Loucy (cell line): ENCODE measurements at regions not wholly inside any gene's neighbourhood (a gene's known extent, or its start where the extent isn't known, plus 50 kb on each side); places are given as distances from the start of the nearest gene placed in this dataset.

Experiments used
- CTCF ChIP-seq: fragments of 200-600 bp; sonication (generic); conservative IDR thresholded peaks from 2 replicates; pipeline ENCODE4 v1.5.1; 2014; ENCODE audit warnings: mild to moderate bottlenecking, antibody characterized with exemption, low read length
- EZH2phosphoT487 ChIP-seq: fragments of 200-600 bp; IDR thresholded peaks from 2 replicates; pipeline ENCODE4 v1.6.1; 2018; ENCODE audit warnings: antibody characterized with exemption, mild to moderate bottlenecking, moderate library complexity, borderline replicate concordance

GRCh38 chr2:128874608-128875007 lies 555.9 kb upstream of the HS6ST1 start:
- TF ChIP-seq CTCF (no peak), EZH2phosphoT487 (no peak)
